HCT116 (cell line): ENCODE measurements at regions not wholly inside any gene's neighbourhood (a gene's known extent, or its start where the extent isn't known, plus 50 kb on each side); places are given as distances from the start of the nearest gene placed in this dataset.

ENCODE experiments used
- ATAC-seq: fragments of 200-7000 bp; cut with Tn5 transposase; 2 replicates; pipeline ENCODE4 v1.9.1; 2020; ENCODE audit warnings: mild to moderate bottlenecking, moderate library complexity
- BruUV-seq: library from RNA; stranded (reverse); fragments of 400-500 nt; replicated peaks from 2 replicates; lab custom pipeline; 2021; lab: Mats Ljungman, UMichigan
- CTCF ChIA-PET: fragments of 300-600 bp; sonication (Branson Sonifier 250); formaldehyde crosslinking; loops from one replicate; lab custom pipeline; 2021; ENCODE audit warnings: antibody characterized with exemption; lab: Charles Lee
- POLR2A ChIA-PET: fragments of 300-600, 350-600 bp; sonication (Branson Sonifier 250); formaldehyde crosslinking; loops from one replicate; lab custom pipeline; 2021; ENCODE audit warnings: antibody characterized with exemption; lab: Charles Lee
- RAD21 ChIA-PET, 2 experiments: fragments of 300-600 bp; sonication (Branson Sonifier 250); formaldehyde crosslinking; loops; one replicate each; lab custom pipeline; 2023; ENCODE audit warnings: low total read pairs in 2 of 2; ENCODE audit not compliant: uncharacterized antibody in 2 of 2, unreplicated experiment in 2 of 2, low non-redundant PET in 1 of 2; lab: Charles Lee
- DNase-seq: peaks from one replicate; pipeline ENCODE4 v3.0.0-alpha.2; 2010; ENCODE audit warnings: low read depth, low spot score
- H2AFZ ChIP-seq: fragments of 200-600 bp; shearing (Covaris generic), sonication (generic); 2 replicates; pipeline ENCODE4 v1.6.1; 2017; ENCODE audit warnings: low read depth, mixed run types, mixed read lengths, antibody characterized with exemption, low read length; ENCODE audit not compliant: poor library complexity, severe bottlenecking
- H3K27ac ChIP-seq: 2 replicates; pipeline ENCODE4 v1.5.1; 2012; ENCODE audit warnings: low read depth, low read length
- H3K27me3 ChIP-seq: fragments of 200-600 bp; sonication (generic); 2 replicates; pipeline ENCODE4 v1.6.1; 2016; ENCODE audit warnings: mixed run types, low read length, mixed read lengths; ENCODE audit not compliant: insufficient read depth
- H3K36me3 ChIP-seq, 2 experiments: fragments of 200-500 bp in 1 of 2; fragments of 200-600 bp in 1 of 2; sonication (Bioruptor generic) in 1 of 2; sonication (generic) in 1 of 2; 2 replicates each; pipeline versions ENCODE4 v1.5.1 to v1.6.1; 2014 to 2016; ENCODE audit warnings: low read length in 2 of 2, inconsistent platforms in 1 of 2, mixed read lengths in 1 of 2, mixed run types in 1 of 2; ENCODE audit not compliant: insufficient read depth in 2 of 2, control insufficient read depth in 1 of 2
- H3K4me1 ChIP-seq, 2 experiments: fragments of 200-600 bp in 1 of 2; sonication (generic) in 1 of 2; 2 replicates each; pipeline versions ENCODE4 v1.5.1 to v1.6.1; 2012 to 2017; ENCODE audit warnings: low read length in 2 of 2, inconsistent platforms in 1 of 2, mild to moderate bottlenecking in 1 of 2, mixed read lengths in 1 of 2, mixed run types in 1 of 2, moderate library complexity in 1 of 2; ENCODE audit not compliant: insufficient read depth in 2 of 2, control insufficient read depth in 1 of 2
- H3K4me2 ChIP-seq: fragments of 200-600 bp; sonication (generic); 2 replicates; pipeline ENCODE4 v1.6.1; 2017; ENCODE audit warnings: mixed run types, low read length, mixed read lengths
- H3K4me3 ChIP-seq, 2 experiments: fragments of 200-600 bp in 1 of 2; sonication (generic) in 1 of 2; replicated peaks in 1 of 2; 2 replicates each; pipeline ENCODE4 v1.5.1; 2011 to 2016; ENCODE audit warnings: low read length in 2 of 2, control low read depth in 1 of 2, low read depth in 1 of 2, mild to moderate bottlenecking in 1 of 2, mixed read lengths in 1 of 2, mixed run types in 1 of 2
- H3K79me2 ChIP-seq: fragments of 200-600 bp; sonication (generic); 2 replicates; pipeline ENCODE4 v1.6.1; 2017; ENCODE audit warnings: mild to moderate bottlenecking, mixed run types, low read length, moderate library complexity, mixed read lengths; ENCODE audit not compliant: insufficient read depth
- H3K9ac ChIP-seq: fragments of 200-600 bp; sonication (generic); 2 replicates; pipeline ENCODE4 v1.6.1; 2016; ENCODE audit warnings: low read length, mixed read lengths
- H3K9me2 ChIP-seq: fragments of 200-600 bp; sonication (generic), shearing (Covaris generic); 2 replicates; pipeline ENCODE4 v1.6.1; 2017; ENCODE audit warnings: mixed run types, mild to moderate bottlenecking, moderate library complexity; ENCODE audit not compliant: insufficient read depth
- H3K9me3 ChIP-seq, 2 experiments: fragments of 200-500 bp in 1 of 2; fragments of 200-600 bp in 1 of 2; sonication (Bioruptor generic) in 1 of 2; sonication (generic) in 1 of 2; 2 replicates each; pipeline ENCODE4 v1.6.1; 2014 to 2017; ENCODE audit warnings: low read length in 2 of 2, mixed read lengths in 2 of 2, inconsistent platforms in 1 of 2, low read depth in 1 of 2, mild to moderate bottlenecking in 1 of 2, mixed run types in 1 of 2, moderate library complexity in 1 of 2; ENCODE audit not compliant: control insufficient read depth in 1 of 2, insufficient read depth in 1 of 2
- H4K20me1 ChIP-seq: fragments of 200-600 bp; sonication (generic), shearing (Covaris generic); 2 replicates; pipeline ENCODE4 v1.6.1; 2017; ENCODE audit warnings: mixed run types, mild to moderate bottlenecking, moderate library complexity; ENCODE audit not compliant: insufficient read depth
- ATF3 ChIP-seq: IDR thresholded peaks from 2 replicates; pipeline ENCODE4 v1.6.1; 2012
- CBX3 ChIP-seq: IDR thresholded peaks from 2 replicates; pipeline ENCODE4 v1.6.1; 2012; ENCODE audit warnings: low read depth
- CTCF ChIP-seq, 3 experiments: fragments of 200-600 bp in 1 of 3; sonication (generic) in 1 of 3; IDR thresholded peaks in 2 of 3; conservative IDR thresholded peaks in 1 of 3; 2 replicates each; pipeline ENCODE4 v1.5.1; 2012 to 2017; ENCODE audit warnings: low read depth in 2 of 3, low read length in 2 of 3, antibody characterized with exemption in 1 of 3, borderline replicate concordance in 1 of 3, control low read depth in 1 of 3, mild to moderate bottlenecking in 1 of 3, mixed read lengths in 1 of 3, mixed run types in 1 of 3, moderate library complexity in 1 of 3; ENCODE audit not compliant: insufficient read depth in 1 of 3
- EGR1 ChIP-seq: IDR thresholded peaks from 2 replicates; pipeline ENCODE4 v1.6.1; 2012; ENCODE audit warnings: low read depth
- ELF1 ChIP-seq: IDR thresholded peaks from 2 replicates; pipeline ENCODE4 v1.6.1; 2012; ENCODE audit warnings: low read depth, borderline replicate concordance
- EZH2 ChIP-seq: fragments of 200-600 bp; sonication (generic); IDR thresholded peaks from 2 replicates; pipeline ENCODE4 v1.6.1; 2017; ENCODE audit warnings: antibody characterized with exemption, mixed run types
- RAD21 ChIP-seq: IDR thresholded peaks from 2 replicates; pipeline ENCODE4 v1.6.1; 2012; ENCODE audit warnings: low read depth, mild to moderate bottlenecking
- SIN3A ChIP-seq: IDR thresholded peaks from 2 replicates; pipeline ENCODE4 v1.6.1; 2012; ENCODE audit warnings: low read depth
- SP1 ChIP-seq: IDR thresholded peaks from 2 replicates; pipeline ENCODE4 v1.6.1; 2012; ENCODE audit warnings: low read depth
- TCF7L2 ChIP-seq: IDR thresholded peaks from 2 replicates; pipeline ENCODE4 v1.7.0; 2011; ENCODE audit warnings: borderline replicate concordance, inconsistent platforms; ENCODE audit not compliant: insufficient read depth, insufficient read length; ENCODE audit errors: extremely low read depth
- ZBTB33 ChIP-seq: IDR thresholded peaks from 2 replicates; pipeline ENCODE4 v1.6.1; 2011; ENCODE audit warnings: mild to moderate bottlenecking, low read length, moderate library complexity; ENCODE audit not compliant: insufficient replicate concordance; ENCODE audit errors: extremely low read depth
- ZFX ChIP-seq: fragments of 450-650 bp; IDR thresholded peaks from 2 replicates; pipeline ENCODE4 v1.6.1; 2017
- intact Hi-C: fragments of 100-400 bp; cut with micrococcal nuclease; formaldehyde crosslinking; loops from 2 replicates; pipeline ENCODE4 v1.10.0; 2022

- no peaks in the 10 kb centered on the region for H3K27me3 ChIP-seq
- no peak for TF ChIP-seq SP1
- no peak for TF ChIP-seq ZBTB33
- no peak for TF ChIP-seq TCF7L2
- DNase-seq (no peak), ATAC-seq (no peak)
- no peaks in the 10 kb centered on the region for H4K20me1 ChIP-seq
- CTCF ChIA-PET, result no interaction called here
- H3K4me2 ChIP-seq, result peak overlapping the region; percentile 6; the same call in 1 of the 2 replicates
- H3K79me2 ChIP-seq, result no peaks in the 10 kb centered on the region
- BruUV-seq, result no TSS peak
- H3K4me1 ChIP-seq, result peaks cover 7 to 16% of the 10 kb centered on the region in 2 experiments
- no peak overlapping the region for H3K9ac ChIP-seq
- H2AFZ ChIP-seq, result no peak overlapping the region
- no peak overlapping the region for H3K27ac ChIP-seq
- RAD21 ChIA-PET, result no interaction called here
- no peaks in the 10 kb centered on the region for H3K36me3 ChIP-seq
- POLR2A ChIA-PET, result no interaction called here
- H3K9me2 ChIP-seq, result no peaks in the 10 kb centered on the region
- H3K4me3 ChIP-seq, result no peak overlapping the region
- intact Hi-C loops, result no loop called here
- no peaks in the 10 kb centered on the region for H3K9me3 ChIP-seq
These were observed 138.4 kb upstream of the TBL1XR1 start for GRCh38 chr3:177335728-177336127.

GRCh38 chr3:177336873-177337450, 139.7 kb upstream of the TBL1XR1 start:
- RAD21 ChIA-PET, result no interaction called here
- intact Hi-C loops, result no loop called here
- CTCF ChIA-PET, result no interaction called here
- TF ChIP-seq ZBTB33, result no peak
- no peak for TF ChIP-seq SP1
- TF ChIP-seq EGR1, result no peak
- TF ChIP-seq ELF1, result no peak
- TF ChIP-seq ZFX, result no peak
- no peak for TF ChIP-seq ATF3
- TF ChIP-seq CBX3, result no peak
- TF ChIP-seq EZH2, result no peak
- TF ChIP-seq RAD21, result no peak
- TF ChIP-seq CTCF (IDR thresholded peaks at IDR 0.05 in 2 of 3, conservative IDR thresholded peaks at IDR 0.05 in 1 of 3; ENCODE audit: borderline replicate concordance in 1 of 3, insufficient read depth in 1 of 3, low read depth in 2 of 3, low read length in 2 of 3), result no peak
- no peak for TF ChIP-seq SIN3A

More at GRCh38 chr3:177336873-177337450, 139.7 kb upstream of the TBL1XR1 start:
- H3K27ac ChIP-seq, result no peak overlapping the region
- POLR2A ChIA-PET, result interaction anchor here (0.9 kb wide), 1 partner anchor 31 kb away, joined by 3 read pairs; no protein-coding TSS in a partner anchor
- no TSS peak for BruUV-seq
- no peaks in the 10 kb centered on the region for H3K9me3 ChIP-seq
- no peaks in the 10 kb centered on the region for H3K9me2 ChIP-seq
- no peaks in the 10 kb centered on the region for H3K27me3 ChIP-seq
- H3K79me2 ChIP-seq, result no peaks in the 10 kb centered on the region
- peaks cover 7 to 16% of the 10 kb centered on the region in 2 experiments for H3K4me1 ChIP-seq
- no peak overlapping the region for H3K4me2 ChIP-seq
- ATAC-seq (no peak; the same call in 1 of the 2 replicates), DNase-seq (no peak)
- no peak overlapping the region for H3K4me3 ChIP-seq
- no peak overlapping the region for H3K9ac ChIP-seq
- peak overlapping the region; percentile 39 for H2AFZ ChIP-seq
- H3K36me3 ChIP-seq, result no peaks in the 10 kb centered on the region
- no peaks in the 10 kb centered on the region for H4K20me1 ChIP-seq
